Peyer's patch (tissue), 4 donors: ENCODE measurements at regions not wholly inside any gene's neighbourhood (a gene's known extent, or its start where the extent isn't known, plus 50 kb on each side); places are given as distances from the start of the nearest gene placed in this dataset.
"Not testable (repeated sequence)": the region's sequence is repeated elsewhere in the genome, so short reads cannot be mapped to it uniquely, and the experiment has no call there.

Experiments
- DNase-seq, 3 donors: peaks; one replicate each; pipeline ENCODE4 v3.0.0-alpha.2; 2017 to 2019
- H3K27ac ChIP-seq, 4 donors: fragments of 200-600 bp; sonication (generic); one replicate each; pipeline ENCODE4 v1.5.1; 2016 to 2019
- H3K27me3 ChIP-seq, 2 donors: fragments of 200-600 bp; sonication (generic); one replicate each; pipeline ENCODE4 v1.5.1; 2019
- H3K36me3 ChIP-seq, 3 donors: fragments of 200-600 bp; sonication (generic); one replicate each; pipeline ENCODE4 v1.5.1; 2016 to 2019
- H3K4me1 ChIP-seq, 4 donors: fragments of 200-600 bp; sonication (generic); one replicate each; pipeline ENCODE4 v1.5.1; 2016 to 2019
- H3K4me3 ChIP-seq, 4 donors: fragments of 200-600 bp; sonication (generic); 1 replicate in 3 of 4; 2 replicates in 1 of 4; pipeline ENCODE4 v1.5.1; 2016 to 2019; ENCODE audit warnings: mild to moderate bottlenecking in 1 of 4
- H3K9me3 ChIP-seq, 4 donors: fragments of 200-600 bp; sonication (generic); one replicate each; pipeline ENCODE4 v1.5.1; 2016 to 2019; ENCODE audit warnings: mild to moderate bottlenecking in 1 of 4
- POLR2A ChIP-seq, 2 donors: fragments of 450-650 bp; IDR thresholded peaks; one replicate each; pipeline ENCODE4 v1.5.1; 2017; ENCODE audit warnings: antibody characterized with exemption in 2 of 2, mild to moderate bottlenecking in 2 of 2, moderate library complexity in 2 of 2
- TF ChIP-seq, protein P1 (sequence below), 6 experiments: fragments of 450-650 bp in 4 of 6; fragments of 200-600 bp in 2 of 6; sonication (generic) in 1 of 6; IDR thresholded peaks; one replicate each; pipeline ENCODE4 v1.5.1; 2017 to 2019; ENCODE audit warnings: antibody characterized with exemption in 6 of 6, mild to moderate bottlenecking in 3 of 6, moderate library complexity in 1 of 6

DNA sequence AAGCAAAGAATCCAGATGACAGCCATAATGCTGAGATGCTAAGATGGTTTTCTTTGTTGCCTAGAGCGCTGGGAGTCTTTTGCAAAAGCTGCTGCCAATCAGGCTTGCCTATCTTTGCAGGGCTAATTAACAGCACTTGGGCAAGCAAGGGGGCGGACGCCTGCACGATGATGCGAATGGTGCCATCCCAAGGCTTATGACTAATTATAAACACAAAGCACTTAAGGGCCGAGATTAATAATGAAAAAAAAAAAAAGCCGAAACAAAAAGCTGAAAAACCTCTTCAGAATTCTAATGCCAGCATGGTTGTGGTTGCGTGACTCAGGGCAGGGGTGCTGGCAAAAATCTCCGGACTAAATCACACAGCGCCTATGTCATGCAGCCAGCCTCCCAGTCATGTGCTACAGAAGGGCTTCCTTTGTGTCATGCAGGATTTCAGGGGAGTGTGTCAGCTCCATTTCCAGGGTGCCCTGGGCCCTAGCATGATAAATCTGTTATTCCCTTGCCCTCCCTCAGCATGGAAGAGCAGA, 185.0 kb upstream of the ANKRD28 start:
- H3K27ac ChIP-seq = no peak overlapping the region
- H3K36me3 ChIP-seq = no peaks in the 10 kb centered on the region
- H3K27me3 ChIP-seq = no peaks in the 10 kb centered on the region
- TF ChIP-seq, protein P1, sequence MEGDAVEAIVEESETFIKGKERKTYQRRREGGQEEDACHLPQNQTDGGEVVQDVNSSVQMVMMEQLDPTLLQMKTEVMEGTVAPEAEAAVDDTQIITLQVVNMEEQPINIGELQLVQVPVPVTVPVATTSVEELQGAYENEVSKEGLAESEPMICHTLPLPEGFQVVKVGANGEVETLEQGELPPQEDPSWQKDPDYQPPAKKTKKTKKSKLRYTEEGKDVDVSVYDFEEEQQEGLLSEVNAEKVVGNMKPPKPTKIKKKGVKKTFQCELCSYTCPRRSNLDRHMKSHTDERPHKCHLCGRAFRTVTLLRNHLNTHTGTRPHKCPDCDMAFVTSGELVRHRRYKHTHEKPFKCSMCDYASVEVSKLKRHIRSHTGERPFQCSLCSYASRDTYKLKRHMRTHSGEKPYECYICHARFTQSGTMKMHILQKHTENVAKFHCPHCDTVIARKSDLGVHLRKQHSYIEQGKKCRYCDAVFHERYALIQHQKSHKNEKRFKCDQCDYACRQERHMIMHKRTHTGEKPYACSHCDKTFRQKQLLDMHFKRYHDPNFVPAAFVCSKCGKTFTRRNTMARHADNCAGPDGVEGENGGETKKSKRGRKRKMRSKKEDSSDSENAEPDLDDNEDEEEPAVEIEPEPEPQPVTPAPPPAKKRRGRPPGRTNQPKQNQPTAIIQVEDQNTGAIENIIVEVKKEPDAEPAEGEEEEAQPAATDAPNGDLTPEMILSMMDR (IDR thresholded peaks at IDR 0.05) = no peak
- TF ChIP-seq POLR2A (IDR thresholded peaks at IDR 0.05) = no peak
- DNase-seq = no peak
- H3K9me3 ChIP-seq = no peaks in the 10 kb centered on the region
- H3K4me1 ChIP-seq = no peaks in the 10 kb centered on the region
- H3K4me3 ChIP-seq = no peak overlapping the region

- Histone ChIP-seq H3K4me3 (no peak overlapping the region), H3K4me1 (no peaks in the 10 kb centered on the region), H3K27ac (no peak overlapping the region), H3K27me3 (no peaks in the 10 kb centered on the region), H3K9me3 (no peaks in the 10 kb centered on the region), H3K36me3 (no peaks in the 10 kb centered on the region)
- no peak for TF ChIP-seq POLR2A (IDR thresholded peaks at IDR 0.05)
- TF ChIP-seq, protein P1 (IDR thresholded peaks at IDR 0.05) = no peak
- DNase-seq = no peak
Measured at GRCh38 chr3:15983232-15983631, 185.5 kb upstream of the ANKRD28 start.

DNA sequence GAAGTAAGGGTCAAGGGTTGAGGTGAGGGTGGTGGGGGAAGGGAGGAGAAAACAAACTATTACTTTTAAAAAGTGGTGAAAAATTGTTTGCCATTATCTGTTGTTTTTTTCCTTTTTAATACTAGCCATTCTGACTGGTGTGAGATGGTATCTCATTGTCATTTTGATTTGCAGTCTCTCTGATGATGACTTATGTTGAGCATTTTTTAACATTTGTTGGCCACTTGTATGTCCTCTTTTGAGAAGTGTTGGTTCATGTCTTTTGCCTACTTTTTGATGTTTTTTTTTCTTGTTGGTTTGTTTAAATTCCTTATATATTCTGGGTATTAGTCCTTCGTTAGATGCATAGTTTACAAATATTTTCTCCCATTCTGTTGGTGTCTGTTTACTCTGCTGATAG, 185.9 kb upstream of the ANKRD28 start:
- no peak for TF ChIP-seq POLR2A (IDR thresholded peaks at IDR 0.05)
- TF ChIP-seq, protein P1 (IDR thresholded peaks at IDR 0.05) = no peak
- no peak overlapping the region for H3K27ac ChIP-seq

GRCh38 chr3:15989419-15989818, 185.1 kb upstream of the GALNT15 start:
- Histone ChIP-seq H3K9me3 (no peaks in the 10 kb centered on the region), H3K4me3 (no peak overlapping the region), H3K4me1 (no peaks in the 10 kb centered on the region), H3K36me3 (no peaks in the 10 kb centered on the region), H3K27me3 (no peaks in the 10 kb centered on the region), H3K27ac (no peak overlapping the region)
- DNase-seq = no peak
- TF ChIP-seq POLR2A (IDR thresholded peaks at IDR 0.05) = no peak
- TF ChIP-seq, protein P1 (IDR thresholded peaks at IDR 0.05) = no peak

More for the DNA sequence above, 185.9 kb upstream of the ANKRD28 start:
- H3K36me3 ChIP-seq = no peaks in the 10 kb centered on the region
- H3K4me1 ChIP-seq = no peaks in the 10 kb centered on the region
- no peaks in the 10 kb centered on the region for H3K9me3 ChIP-seq
- H3K27me3 ChIP-seq = no peaks in the 10 kb centered on the region
- DNase-seq = no peak
- H3K4me3 ChIP-seq = no peak overlapping the region

- not testable (repeated sequence) for DNase-seq, H3K36me3 ChIP-seq, H3K4me3 ChIP-seq, H3K27me3 ChIP-seq, H3K9me3 ChIP-seq, H3K4me1 ChIP-seq, H3K27ac ChIP-seq
Measured at GRCh38 chr3:15993660-15994059, 180.8 kb upstream of the GALNT15 start.

DNA sequence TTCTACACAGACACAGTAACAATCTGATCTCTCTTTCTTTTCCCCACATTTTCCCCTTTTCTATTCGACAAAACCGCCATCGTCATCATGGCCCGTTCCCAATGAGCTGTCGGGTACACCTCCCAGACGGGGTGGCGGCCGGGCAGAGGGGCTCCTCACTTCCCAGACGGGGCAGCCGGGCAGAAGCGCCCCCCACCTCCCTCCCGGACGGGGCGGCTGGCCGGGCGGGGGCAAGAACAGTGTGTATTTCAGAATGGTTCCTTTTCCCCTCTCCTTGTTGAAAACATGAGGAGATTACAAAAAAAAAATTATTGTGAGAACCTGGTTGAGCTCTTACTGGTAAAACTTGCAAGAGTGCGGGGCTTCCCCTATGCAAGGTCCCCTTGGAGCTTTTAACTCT, 178.0 kb upstream of the GALNT15 start:
- not testable (repeated sequence) for H3K9me3 ChIP-seq, H3K27me3 ChIP-seq, H3K27ac ChIP-seq, DNase-seq, H3K36me3 ChIP-seq, H3K4me1 ChIP-seq, H3K4me3 ChIP-seq

DNA sequence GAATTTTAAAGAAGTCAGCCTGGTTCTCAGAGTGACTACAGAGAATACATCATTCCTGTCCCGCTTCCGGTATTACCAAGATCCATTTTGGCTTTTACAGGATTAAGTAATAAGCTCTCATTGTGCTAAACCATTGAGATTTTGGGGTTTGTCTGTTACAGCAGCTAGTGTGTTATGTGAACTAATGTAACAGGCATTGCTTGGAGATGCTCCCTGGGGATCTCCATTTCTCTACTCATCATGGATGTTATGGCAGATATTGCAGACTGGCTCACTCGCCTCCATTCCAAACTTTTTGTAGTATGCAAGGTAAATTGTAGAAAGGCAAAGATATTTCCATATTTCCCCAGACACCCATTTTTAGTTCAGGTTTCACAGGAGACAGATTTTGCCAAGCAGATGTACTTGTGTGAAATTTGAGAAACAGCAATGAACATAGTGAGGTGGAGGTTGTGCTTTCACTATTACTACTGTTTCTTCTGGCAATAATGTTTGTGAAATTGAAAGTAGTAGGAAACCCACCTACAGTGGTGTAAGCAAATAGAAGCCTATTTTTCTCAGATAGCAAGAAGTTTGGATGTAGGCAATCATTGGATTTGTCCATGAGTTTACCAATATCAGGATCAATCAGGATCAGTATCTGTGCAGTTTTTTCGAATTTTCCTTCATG, 177.1 kb upstream of the GALNT15 start:
- no peak for DNase-seq
- TF ChIP-seq POLR2A (IDR thresholded peaks at IDR 0.05) = no peak
- Histone ChIP-seq H3K4me1 (no peaks in the 10 kb centered on the region), H3K4me3 (no peak overlapping the region), H3K36me3 (no peaks in the 10 kb centered on the region), H3K9me3 (no peaks in the 10 kb centered on the region), H3K27me3 (no peaks in the 10 kb centered on the region), H3K27ac (no peak overlapping the region)
